ENCODE measurements at regions not wholly inside any gene's neighbourhood (a gene's known extent, or its start where the extent isn't known, plus 50 kb on each side); places are given as distances from the start of the nearest gene placed in this dataset.
A peak's percentile ranks its signal among the peaks of the same experiment; 100 is the strongest.

DNA sequence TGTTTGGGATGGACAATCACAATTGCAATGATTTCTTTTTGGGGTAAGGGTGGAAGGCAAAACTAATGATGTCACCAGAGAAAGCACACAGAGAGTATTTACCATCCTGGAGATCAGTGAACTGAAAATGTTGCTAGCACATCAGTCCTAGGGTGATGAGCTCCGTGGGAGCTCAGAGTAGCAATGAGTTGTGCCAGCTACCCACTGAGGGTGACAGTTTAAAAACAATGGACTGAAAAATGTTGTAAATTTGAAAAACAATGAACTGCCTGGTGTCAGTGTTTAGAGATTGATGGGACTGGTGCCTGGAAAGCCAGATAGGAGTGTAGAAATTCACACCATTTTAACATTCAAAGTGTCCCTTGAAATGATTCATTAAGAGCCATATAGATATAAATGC lies 198.5 kb downstream of the ATP23 start:
- DNase-seq = no peak

DNA sequence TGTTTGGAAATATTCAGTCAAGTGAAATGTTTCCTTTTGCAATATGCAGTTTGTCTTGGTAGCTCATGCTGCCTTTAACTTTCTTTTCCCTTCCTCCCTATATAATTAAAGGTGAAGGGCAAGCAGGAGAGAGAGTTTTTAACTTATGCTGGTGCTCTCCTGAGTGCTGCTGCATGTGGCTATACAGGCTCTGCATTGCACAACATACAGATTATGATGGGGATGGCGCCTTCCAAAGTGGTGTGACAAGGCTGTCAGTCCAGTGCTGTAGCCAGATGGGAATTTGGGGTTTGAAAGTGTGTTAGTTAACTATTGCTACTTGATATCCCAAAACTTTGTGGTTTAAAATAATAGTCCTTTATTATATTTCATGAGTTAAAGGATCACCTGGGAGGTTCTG lies 199.0 kb downstream of the ATP23 start:
- no peak for DNase-seq

DNA sequence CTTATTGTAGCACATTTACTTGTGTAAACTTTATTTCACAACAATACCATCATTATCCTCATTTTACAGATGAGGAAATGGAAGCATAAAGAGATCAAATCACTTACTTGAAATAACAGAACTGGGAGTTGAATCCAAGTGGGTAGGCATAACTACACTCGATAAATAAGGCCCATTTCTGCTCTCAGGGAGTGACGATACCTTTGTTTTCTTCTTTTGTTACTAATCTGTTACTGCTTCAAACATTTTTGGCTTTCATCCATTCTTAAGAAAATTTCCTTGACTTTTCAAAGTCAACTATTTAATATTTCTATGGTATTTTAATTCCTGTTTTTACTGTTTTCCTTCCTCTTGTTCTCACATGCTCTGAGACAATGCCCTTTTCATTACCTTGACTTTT lies 201.6 kb downstream of the ATP23 start:
- no peak for DNase-seq

GRCh38 chr12:58143498-58143995 lies 202.2 kb downstream of the ATP23 start:
- no peak for DNase-seq

DNA sequence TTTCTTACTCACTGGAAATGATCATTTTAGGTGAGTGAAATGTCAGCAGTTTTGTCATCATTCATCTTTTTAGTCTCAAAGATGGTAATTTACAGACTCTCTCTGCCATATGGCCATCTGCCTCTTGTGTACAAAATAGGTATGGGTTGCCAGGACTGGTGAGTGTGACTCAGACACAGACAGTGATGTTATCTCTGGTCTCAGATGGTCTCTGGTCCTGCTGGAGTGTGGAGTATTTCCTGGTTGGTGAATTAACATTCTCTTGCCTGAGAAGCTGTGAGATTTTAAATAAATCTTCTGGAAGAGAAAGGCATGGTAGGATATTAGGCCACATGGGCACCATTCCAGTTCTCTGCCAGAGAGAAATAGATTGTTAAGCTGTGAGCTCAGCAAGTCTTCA lies 207.0 kb downstream of the ATP23 start:
- DNase-seq = no peak

DNA sequence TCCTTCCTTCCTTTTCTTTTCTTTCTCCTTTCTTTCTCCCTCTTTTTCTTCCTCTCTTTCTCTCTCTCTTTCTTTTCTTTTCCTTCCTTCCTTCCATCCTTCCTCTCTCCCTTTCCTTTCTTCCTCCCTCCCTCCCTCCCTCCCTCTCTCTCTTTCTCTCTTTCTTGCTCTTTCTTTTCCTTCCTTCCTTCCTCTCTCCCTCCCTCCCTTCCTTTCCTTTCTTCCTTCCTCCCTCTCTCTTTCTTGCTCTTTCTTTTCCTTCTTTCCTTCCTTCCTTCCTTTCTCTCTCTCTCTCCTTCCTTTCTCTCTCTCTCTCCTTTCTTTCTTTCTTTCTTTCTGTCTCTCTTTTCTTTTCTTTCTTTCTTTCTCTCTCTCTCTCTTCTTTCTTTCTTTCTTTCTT lies 207.6 kb downstream of the ATP23 start:
- no peak for DNase-seq

- DNase-seq = no peak
Observed at GRCh38 chr12:58154359-58154758, 213.0 kb downstream of the ATP23 start.

- DNase-seq = no peak
Observed at GRCh38 chr12:58156697-58157096, 215.3 kb downstream of the ATP23 start.

DNA sequence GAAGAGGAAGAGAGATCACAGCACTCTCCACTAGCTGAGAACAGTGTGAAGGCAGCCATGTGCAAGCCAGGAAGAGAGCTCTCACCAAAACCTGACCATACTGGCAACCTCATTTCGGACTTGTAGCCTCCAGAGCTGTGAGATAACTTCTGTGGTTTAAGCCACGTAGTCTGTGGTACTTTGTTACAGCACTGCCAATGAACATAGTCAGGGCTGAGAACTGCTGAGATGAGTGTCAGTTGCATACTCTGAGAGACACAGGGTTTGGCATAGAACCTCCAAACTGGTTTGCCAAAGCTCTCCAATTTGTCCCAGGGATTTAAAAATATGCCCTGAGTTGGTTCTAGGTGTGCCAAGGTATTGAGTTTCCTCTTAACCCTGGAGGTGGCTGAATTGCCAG lies 218.6 kb downstream of the ATP23 start:
- DNase-seq = no peak

DNA sequence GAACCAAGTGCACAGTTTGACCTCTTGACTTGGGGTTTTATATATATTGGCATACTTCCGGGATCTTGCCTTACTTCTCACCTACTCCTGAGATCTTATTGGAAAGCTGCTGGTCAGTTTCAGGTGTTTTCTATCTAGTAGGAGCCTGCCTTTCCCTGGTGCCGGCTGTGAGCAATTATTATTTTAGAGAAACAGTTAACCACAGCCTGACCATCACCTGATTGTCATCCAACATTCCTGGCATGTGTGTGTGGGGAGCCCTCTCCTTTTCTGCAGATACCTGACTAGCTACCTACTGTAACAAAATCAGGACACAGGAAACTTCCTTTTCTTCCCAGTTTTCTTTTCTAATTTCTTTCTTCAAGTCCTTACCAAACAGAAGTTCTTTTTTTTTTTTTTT lies 220.4 kb downstream of the ATP23 start:
- no peak for DNase-seq

DNA sequence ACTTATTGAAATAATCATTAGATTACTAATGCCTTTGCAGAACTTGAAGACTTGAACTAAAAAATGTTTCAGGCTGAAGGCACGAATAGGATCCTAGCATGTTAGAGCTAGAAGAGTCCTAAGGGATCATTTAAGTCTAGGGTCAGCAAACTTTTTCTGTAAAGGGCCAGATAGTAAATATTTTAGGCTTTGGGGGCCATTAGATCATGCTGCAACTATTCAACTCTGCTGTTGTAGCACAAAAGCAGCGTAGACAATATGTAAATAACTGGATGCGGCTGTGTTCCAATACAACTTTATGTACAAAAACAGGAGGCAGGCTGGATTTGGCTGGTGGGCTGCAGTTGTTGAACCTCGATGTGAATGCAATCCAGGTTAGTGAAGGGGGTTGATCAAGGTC lies 221.7 kb downstream of the ATP23 start:
- DNase-seq = peak; percentile 40

- DNase-seq = no peak
Observed at GRCh38 chr12:58166643-58167042, 225.3 kb downstream of the ATP23 start.

DNA sequence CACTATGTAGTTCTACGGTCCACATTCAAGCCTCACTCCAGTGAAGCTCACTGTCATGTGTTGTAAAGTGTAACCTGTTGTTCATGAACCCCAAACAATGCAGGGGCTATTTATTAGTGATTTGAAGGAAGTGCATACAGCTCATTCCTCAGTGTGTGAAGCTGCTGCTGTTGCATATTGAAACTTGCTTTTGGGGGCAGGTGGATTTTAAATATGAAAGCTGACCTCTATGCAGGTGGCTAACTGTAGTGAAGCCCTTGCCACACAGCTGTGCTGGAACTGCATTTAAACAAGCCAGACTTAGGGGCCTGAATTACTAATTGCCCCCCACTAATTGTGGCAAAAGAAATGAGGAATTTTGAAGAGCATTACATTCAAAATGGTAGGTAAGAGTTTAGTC lies 226.3 kb downstream of the ATP23 start:
- no peak for DNase-seq

GRCh38 chr12:58169826-58170225 lies 228.5 kb downstream of the ATP23 start:
- no peak for DNase-seq

- peak; percentile 57 for DNase-seq
Observed at GRCh38 chr12:58171914-58172313, 230.5 kb downstream of the ATP23 start.

DNA sequence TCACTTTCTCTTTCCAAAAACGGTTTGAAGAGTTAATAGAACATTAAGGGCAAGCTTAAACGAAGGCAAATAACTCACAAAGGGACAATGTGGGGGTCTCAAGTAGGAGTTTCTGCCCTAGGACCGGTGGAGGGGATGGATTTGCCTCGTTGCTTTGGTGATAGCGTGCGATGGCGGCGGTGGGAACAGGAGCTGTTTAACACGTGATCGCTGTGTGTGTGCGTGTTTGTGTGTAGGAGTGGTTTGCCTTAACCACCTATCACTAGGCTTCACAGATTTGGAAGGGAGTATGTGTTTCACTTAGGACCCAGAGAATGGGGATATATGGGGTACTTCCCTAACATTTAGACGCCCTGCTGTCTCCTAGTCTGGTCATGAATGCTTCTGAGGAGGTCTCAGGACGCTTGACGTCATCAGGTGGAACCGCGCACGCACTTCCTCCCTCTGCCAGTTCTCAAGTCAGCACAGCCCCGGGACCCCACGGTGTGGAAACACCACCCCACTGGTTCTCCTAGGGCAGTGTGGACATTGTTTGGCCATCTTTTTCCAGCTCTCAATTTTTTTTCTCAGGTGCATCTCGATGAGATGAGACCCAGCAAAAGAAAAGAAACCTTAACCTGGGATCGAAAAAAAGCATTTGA lies 231.2 kb downstream of the ATP23 start:
- DNase-seq = no peak

- DNase-seq = no peak
Observed at GRCh38 chr12:58174316-58174715, 232.9 kb downstream of the ATP23 start.

DNA sequence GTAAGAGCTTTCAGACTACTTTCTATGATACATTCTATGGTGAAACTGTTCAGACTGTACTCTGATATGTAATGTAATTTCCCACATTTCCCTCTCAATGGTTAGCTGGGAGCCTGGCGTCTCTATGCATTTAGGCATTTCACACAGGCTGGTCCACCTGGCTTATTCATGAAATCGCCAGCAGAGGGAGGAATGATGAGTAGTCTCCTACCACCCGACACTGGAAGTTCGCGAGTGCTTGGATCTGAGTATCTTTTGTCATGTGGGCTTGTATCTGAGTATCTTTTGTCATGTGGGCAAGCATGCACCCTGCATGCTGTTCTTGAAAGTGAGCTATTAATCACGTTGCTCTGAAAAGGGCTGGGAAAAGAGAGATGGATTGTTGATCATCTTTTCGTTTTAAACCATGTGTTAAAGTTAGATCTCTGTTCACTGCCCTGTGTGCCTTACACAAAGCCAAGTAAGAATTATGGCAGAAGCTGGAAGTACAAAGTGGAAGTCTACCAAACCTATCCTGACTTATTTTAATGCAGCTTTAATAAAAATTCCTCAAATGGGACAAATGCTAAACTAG lies 235.0 kb downstream of the ATP23 start:
- peak; percentile 15 for DNase-seq

DNA sequence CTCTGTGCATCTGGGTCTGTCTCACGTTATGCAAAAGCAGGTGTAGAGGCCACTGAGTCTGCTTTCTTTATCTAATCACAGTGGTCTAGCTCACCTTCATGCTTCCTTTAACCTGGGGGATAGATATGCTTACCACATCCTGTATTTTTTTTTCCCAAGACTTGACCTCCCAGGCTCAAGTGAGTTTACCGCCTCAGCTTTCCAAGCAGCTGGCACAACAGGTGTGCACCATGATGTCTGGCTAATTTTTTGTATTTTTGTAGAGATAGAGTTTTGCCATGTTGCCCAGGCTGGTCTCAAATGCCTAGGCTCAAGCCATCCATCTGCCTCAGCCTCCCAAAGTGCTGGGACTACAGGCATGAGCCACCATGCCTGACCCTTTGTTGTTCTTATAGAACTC lies 236.0 kb downstream of the ATP23 start:
- DNase-seq = no peak

DNA sequence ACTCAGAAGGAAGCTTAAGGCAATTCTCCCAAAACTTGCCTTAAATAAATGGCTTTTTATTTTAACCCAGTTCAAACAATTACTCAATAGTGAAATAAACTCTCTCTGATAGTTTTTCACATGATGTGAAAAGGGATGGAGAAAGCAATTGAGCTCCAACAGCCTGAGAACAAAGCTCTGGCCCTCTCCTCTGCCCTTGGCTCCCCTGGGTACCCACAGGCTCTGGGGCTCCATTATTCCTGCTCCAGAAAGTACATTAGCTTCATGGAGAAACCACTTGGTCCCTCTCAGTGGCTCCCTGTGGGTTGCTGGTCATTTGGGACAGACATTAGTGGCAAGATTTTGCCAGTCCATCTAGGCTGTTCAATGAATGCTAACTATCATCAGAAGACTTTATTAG lies 242.8 kb downstream of the ATP23 start:
- DNase-seq = no peak

GRCh38 chr12:58186401-58186800 lies 245.0 kb downstream of the ATP23 start:
- no peak for DNase-seq

- no peak for DNase-seq
Observed at GRCh38 chr12:58186914-58187313, 245.5 kb downstream of the ATP23 start.

- no peak for DNase-seq
Observed at GRCh38 chr12:58189030-58189429, 247.7 kb downstream of the ATP23 start.

DNA sequence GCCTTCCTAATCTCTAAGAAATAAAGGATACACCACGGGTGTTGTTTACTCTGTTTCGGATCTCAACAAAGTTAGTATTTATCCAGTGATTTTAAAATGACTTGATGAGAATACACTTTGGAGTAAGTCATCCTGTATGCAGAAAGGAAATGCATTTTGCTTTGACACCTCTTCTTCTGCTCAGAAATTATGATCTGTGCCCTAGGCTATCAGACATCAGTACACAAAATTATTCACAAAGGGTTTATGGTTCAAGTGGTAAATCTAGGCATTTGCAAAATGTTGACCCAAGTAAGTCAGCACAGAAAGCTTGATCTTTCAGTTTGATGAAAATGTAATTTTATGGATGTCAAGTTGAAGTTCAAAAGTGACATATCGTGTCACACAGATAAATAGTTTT lies 248.5 kb downstream of the ATP23 start:
- no peak for DNase-seq
